HCT116 (cell line): ENCODE measurements at regions not wholly inside any gene's neighbourhood (a gene's known extent, or its start where the extent isn't known, plus 50 kb on each side); places are given as distances from the start of the nearest gene placed in this dataset.

ENCODE experiments used
- ATAC-seq: fragments of 200-7000 bp; cut with Tn5 transposase; 2 replicates; pipeline ENCODE4 v1.9.1; 2020; ENCODE audit warnings: mild to moderate bottlenecking, moderate library complexity
- BruUV-seq: library from RNA; stranded (reverse); fragments of 400-500 nt; replicated peaks from 2 replicates; lab custom pipeline; 2021; lab: Mats Ljungman, UMichigan
- CTCF ChIA-PET: fragments of 300-600 bp; sonication (Branson Sonifier 250); formaldehyde crosslinking; loops from one replicate; lab custom pipeline; 2021; ENCODE audit warnings: antibody characterized with exemption; lab: Charles Lee
- POLR2A ChIA-PET: fragments of 300-600, 350-600 bp; sonication (Branson Sonifier 250); formaldehyde crosslinking; loops from one replicate; lab custom pipeline; 2021; ENCODE audit warnings: antibody characterized with exemption; lab: Charles Lee
- RAD21 ChIA-PET, 2 experiments: fragments of 300-600 bp; sonication (Branson Sonifier 250); formaldehyde crosslinking; loops; one replicate each; lab custom pipeline; 2023; ENCODE audit warnings: low total read pairs in 2 of 2; ENCODE audit not compliant: uncharacterized antibody in 2 of 2, unreplicated experiment in 2 of 2, low non-redundant PET in 1 of 2; lab: Charles Lee
- DNase-seq: peaks from one replicate; pipeline ENCODE4 v3.0.0-alpha.2; 2010; ENCODE audit warnings: low read depth, low spot score
- H2AFZ ChIP-seq: fragments of 200-600 bp; shearing (Covaris generic), sonication (generic); 2 replicates; pipeline ENCODE4 v1.6.1; 2017; ENCODE audit warnings: low read depth, mixed run types, mixed read lengths, antibody characterized with exemption, low read length; ENCODE audit not compliant: poor library complexity, severe bottlenecking
- H3K27ac ChIP-seq: 2 replicates; pipeline ENCODE4 v1.5.1; 2012; ENCODE audit warnings: low read depth, low read length
- H3K27me3 ChIP-seq: fragments of 200-600 bp; sonication (generic); 2 replicates; pipeline ENCODE4 v1.6.1; 2016; ENCODE audit warnings: mixed run types, low read length, mixed read lengths; ENCODE audit not compliant: insufficient read depth
- H3K36me3 ChIP-seq, 2 experiments: fragments of 200-500 bp in 1 of 2; fragments of 200-600 bp in 1 of 2; sonication (Bioruptor generic) in 1 of 2; sonication (generic) in 1 of 2; 2 replicates each; pipeline versions ENCODE4 v1.5.1 to v1.6.1; 2014 to 2016; ENCODE audit warnings: low read length in 2 of 2, inconsistent platforms in 1 of 2, mixed read lengths in 1 of 2, mixed run types in 1 of 2; ENCODE audit not compliant: insufficient read depth in 2 of 2, control insufficient read depth in 1 of 2
- H3K4me1 ChIP-seq, 2 experiments: fragments of 200-600 bp in 1 of 2; sonication (generic) in 1 of 2; 2 replicates each; pipeline versions ENCODE4 v1.5.1 to v1.6.1; 2012 to 2017; ENCODE audit warnings: low read length in 2 of 2, inconsistent platforms in 1 of 2, mild to moderate bottlenecking in 1 of 2, mixed read lengths in 1 of 2, mixed run types in 1 of 2, moderate library complexity in 1 of 2; ENCODE audit not compliant: insufficient read depth in 2 of 2, control insufficient read depth in 1 of 2
- H3K4me2 ChIP-seq: fragments of 200-600 bp; sonication (generic); 2 replicates; pipeline ENCODE4 v1.6.1; 2017; ENCODE audit warnings: mixed run types, low read length, mixed read lengths
- H3K4me3 ChIP-seq, 2 experiments: fragments of 200-600 bp in 1 of 2; sonication (generic) in 1 of 2; replicated peaks in 1 of 2; 2 replicates each; pipeline ENCODE4 v1.5.1; 2011 to 2016; ENCODE audit warnings: low read length in 2 of 2, control low read depth in 1 of 2, low read depth in 1 of 2, mild to moderate bottlenecking in 1 of 2, mixed read lengths in 1 of 2, mixed run types in 1 of 2
- H3K79me2 ChIP-seq: fragments of 200-600 bp; sonication (generic); 2 replicates; pipeline ENCODE4 v1.6.1; 2017; ENCODE audit warnings: mild to moderate bottlenecking, mixed run types, low read length, moderate library complexity, mixed read lengths; ENCODE audit not compliant: insufficient read depth
- H3K9ac ChIP-seq: fragments of 200-600 bp; sonication (generic); 2 replicates; pipeline ENCODE4 v1.6.1; 2016; ENCODE audit warnings: low read length, mixed read lengths
- H3K9me2 ChIP-seq: fragments of 200-600 bp; sonication (generic), shearing (Covaris generic); 2 replicates; pipeline ENCODE4 v1.6.1; 2017; ENCODE audit warnings: mixed run types, mild to moderate bottlenecking, moderate library complexity; ENCODE audit not compliant: insufficient read depth
- H3K9me3 ChIP-seq, 2 experiments: fragments of 200-500 bp in 1 of 2; fragments of 200-600 bp in 1 of 2; sonication (Bioruptor generic) in 1 of 2; sonication (generic) in 1 of 2; 2 replicates each; pipeline ENCODE4 v1.6.1; 2014 to 2017; ENCODE audit warnings: low read length in 2 of 2, mixed read lengths in 2 of 2, inconsistent platforms in 1 of 2, low read depth in 1 of 2, mild to moderate bottlenecking in 1 of 2, mixed run types in 1 of 2, moderate library complexity in 1 of 2; ENCODE audit not compliant: control insufficient read depth in 1 of 2, insufficient read depth in 1 of 2
- H4K20me1 ChIP-seq: fragments of 200-600 bp; sonication (generic), shearing (Covaris generic); 2 replicates; pipeline ENCODE4 v1.6.1; 2017; ENCODE audit warnings: mixed run types, mild to moderate bottlenecking, moderate library complexity; ENCODE audit not compliant: insufficient read depth
- CBX3 ChIP-seq: IDR thresholded peaks from 2 replicates; pipeline ENCODE4 v1.6.1; 2012; ENCODE audit warnings: low read depth
- CEBPB ChIP-seq: IDR thresholded peaks from 2 replicates; pipeline ENCODE4 v1.6.1; 2012; ENCODE audit warnings: low read depth
- EGR1 ChIP-seq: IDR thresholded peaks from 2 replicates; pipeline ENCODE4 v1.6.1; 2012; ENCODE audit warnings: low read depth
- ELF1 ChIP-seq: IDR thresholded peaks from 2 replicates; pipeline ENCODE4 v1.6.1; 2012; ENCODE audit warnings: low read depth, borderline replicate concordance
- EZH2 ChIP-seq: fragments of 200-600 bp; sonication (generic); IDR thresholded peaks from 2 replicates; pipeline ENCODE4 v1.6.1; 2017; ENCODE audit warnings: antibody characterized with exemption, mixed run types
- JUND ChIP-seq: IDR thresholded peaks from 2 replicates; pipeline ENCODE4 v1.6.1; 2012
- POLR2A ChIP-seq: IDR thresholded peaks from 2 replicates; pipeline ENCODE4 v1.7.0; 2011; ENCODE audit warnings: borderline replicate concordance; ENCODE audit not compliant: insufficient read depth, insufficient read length; ENCODE audit errors: extremely low read depth
- SIN3A ChIP-seq: IDR thresholded peaks from 2 replicates; pipeline ENCODE4 v1.6.1; 2012; ENCODE audit warnings: low read depth
- SP1 ChIP-seq: IDR thresholded peaks from 2 replicates; pipeline ENCODE4 v1.6.1; 2012; ENCODE audit warnings: low read depth
- TCF7L2 ChIP-seq: IDR thresholded peaks from 2 replicates; pipeline ENCODE4 v1.7.0; 2011; ENCODE audit warnings: borderline replicate concordance, inconsistent platforms; ENCODE audit not compliant: insufficient read depth, insufficient read length; ENCODE audit errors: extremely low read depth
- ZNF274 ChIP-seq: fragments of 200-500 bp; sonication (Bioruptor generic); IDR thresholded peaks from 2 replicates; pipeline ENCODE4 v1.6.1; 2014; ENCODE audit warnings: mild to moderate bottlenecking, low read depth, low read length, inconsistent platforms
- intact Hi-C: fragments of 100-400 bp; cut with micrococcal nuclease; formaldehyde crosslinking; loops from 2 replicates; pipeline ENCODE4 v1.10.0; 2022
- TF ChIP-seq, protein P1 (sequence below): IDR thresholded peaks from 2 replicates; pipeline ENCODE4 v1.6.1; 2012; ENCODE audit warnings: low read depth

DNA sequence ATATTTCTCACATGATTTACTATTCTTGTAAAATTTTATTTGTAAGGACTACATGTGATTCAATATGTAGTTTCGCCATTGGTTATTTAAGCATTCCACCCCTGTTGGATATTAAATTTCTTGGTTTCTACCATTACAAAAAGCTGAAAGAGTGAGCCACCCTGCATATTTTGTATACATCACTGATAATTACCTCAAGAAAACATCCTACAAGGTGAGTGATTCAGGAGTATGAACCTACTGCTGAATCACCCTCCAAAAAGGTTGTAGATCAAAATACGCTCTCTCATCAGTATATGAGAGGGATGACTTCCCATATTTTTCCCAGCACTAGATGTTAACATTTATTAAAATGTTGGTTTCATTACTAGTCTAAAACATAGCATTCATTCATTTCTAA lies 454.3 kb upstream of the WWC1 start:
- intact Hi-C loops: no loop called here
- ATAC-seq (no peak), DNase-seq (no peak)
- CTCF ChIA-PET: no interaction called here
- no TSS peak for BruUV-seq
- POLR2A ChIA-PET: no interaction called here
- H3K79me2 ChIP-seq: no peaks in the 10 kb centered on the region
- no peak overlapping the region for H3K4me3 ChIP-seq
- no peaks in the 10 kb centered on the region for H3K4me1 ChIP-seq
- TF ChIP-seq POLR2A: no peak
- no peak for TF ChIP-seq SP1
- no peak for TF ChIP-seq JUND
- TF ChIP-seq SIN3A: no peak
- TF ChIP-seq CEBPB: no peak
- TF ChIP-seq CBX3: no peak
- TF ChIP-seq ELF1: no peak
- TF ChIP-seq ZNF274: no peak
- TF ChIP-seq, protein P1, sequence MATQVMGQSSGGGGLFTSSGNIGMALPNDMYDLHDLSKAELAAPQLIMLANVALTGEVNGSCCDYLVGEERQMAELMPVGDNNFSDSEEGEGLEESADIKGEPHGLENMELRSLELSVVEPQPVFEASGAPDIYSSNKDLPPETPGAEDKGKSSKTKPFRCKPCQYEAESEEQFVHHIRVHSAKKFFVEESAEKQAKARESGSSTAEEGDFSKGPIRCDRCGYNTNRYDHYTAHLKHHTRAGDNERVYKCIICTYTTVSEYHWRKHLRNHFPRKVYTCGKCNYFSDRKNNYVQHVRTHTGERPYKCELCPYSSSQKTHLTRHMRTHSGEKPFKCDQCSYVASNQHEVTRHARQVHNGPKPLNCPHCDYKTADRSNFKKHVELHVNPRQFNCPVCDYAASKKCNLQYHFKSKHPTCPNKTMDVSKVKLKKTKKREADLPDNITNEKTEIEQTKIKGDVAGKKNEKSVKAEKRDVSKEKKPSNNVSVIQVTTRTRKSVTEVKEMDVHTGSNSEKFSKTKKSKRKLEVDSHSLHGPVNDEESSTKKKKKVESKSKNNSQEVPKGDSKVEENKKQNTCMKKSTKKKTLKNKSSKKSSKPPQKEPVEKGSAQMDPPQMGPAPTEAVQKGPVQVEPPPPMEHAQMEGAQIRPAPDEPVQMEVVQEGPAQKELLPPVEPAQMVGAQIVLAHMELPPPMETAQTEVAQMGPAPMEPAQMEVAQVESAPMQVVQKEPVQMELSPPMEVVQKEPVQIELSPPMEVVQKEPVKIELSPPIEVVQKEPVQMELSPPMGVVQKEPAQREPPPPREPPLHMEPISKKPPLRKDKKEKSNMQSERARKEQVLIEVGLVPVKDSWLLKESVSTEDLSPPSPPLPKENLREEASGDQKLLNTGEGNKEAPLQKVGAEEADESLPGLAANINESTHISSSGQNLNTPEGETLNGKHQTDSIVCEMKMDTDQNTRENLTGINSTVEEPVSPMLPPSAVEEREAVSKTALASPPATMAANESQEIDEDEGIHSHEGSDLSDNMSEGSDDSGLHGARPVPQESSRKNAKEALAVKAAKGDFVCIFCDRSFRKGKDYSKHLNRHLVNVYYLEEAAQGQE: no peak
- no peak for TF ChIP-seq EZH2
- no peak for TF ChIP-seq TCF7L2
- TF ChIP-seq EGR1: no peak
- no peak overlapping the region for H3K4me2 ChIP-seq
- no peaks in the 10 kb centered on the region for H3K36me3 ChIP-seq
- H3K9me3 ChIP-seq: no peaks in the 10 kb centered on the region
- peaks cover 34% of the 10 kb centered on the region for H3K27me3 ChIP-seq
- RAD21 ChIA-PET: no interaction called here
- H3K9ac ChIP-seq: no peak overlapping the region
- no peaks in the 10 kb centered on the region for H4K20me1 ChIP-seq
- H3K27ac ChIP-seq: no peak overlapping the region
- H3K9me2 ChIP-seq: no peaks in the 10 kb centered on the region
- H2AFZ ChIP-seq: no peak overlapping the region
